ENCODE measurements at regions not wholly inside any gene's neighbourhood (a gene's known extent, or its start where the extent isn't known, plus 50 kb on each side); places are given as distances from the start of the nearest gene placed in this dataset.

GRCh38 chr4:138092060-138092459, 150.1 kb downstream of the SLC7A11 start:
- Histone ChIP-seq H3K4me3 (no peak overlapping the region), H3K9me3 (replicated peaks) (no peaks in the 10 kb centered on the region), H3K27ac (no peak overlapping the region), H3K4me1 (replicated peaks) (peaks cover 6% of the 10 kb centered on the region; the same call in 1 of the 2 replicates), H3K36me3 (no peaks in the 10 kb centered on the region), H3K27me3 (replicated peaks) (no peaks in the 10 kb centered on the region)
- no peak for DNase-seq (ENCODE audit: low read depth in 1 of 2, low spot score in 2 of 2)

- Histone ChIP-seq H3K4me3 (no peak overlapping the region), H3K27ac (no peak overlapping the region), H3K4me1 (replicated peaks) (peaks cover 6% of the 10 kb centered on the region; the same call in 1 of the 2 replicates), H3K9me3 (replicated peaks) (no peaks in the 10 kb centered on the region), H3K27me3 (replicated peaks) (no peaks in the 10 kb centered on the region), H3K36me3 (no peaks in the 10 kb centered on the region)
- DNase-seq (ENCODE audit: low read depth in 1 of 2, low spot score in 2 of 2), result no peak
These were observed 151.1 kb downstream of the SLC7A11 start for GRCh38 chr4:138090918-138091676.

GRCh38 chr4:138090150-138090917, 151.8 kb downstream of the SLC7A11 start:
- no peaks in the 10 kb centered on the region for H3K27me3 ChIP-seq (replicated peaks)
- H3K9me3 ChIP-seq (replicated peaks), result no peaks in the 10 kb centered on the region
- H3K4me1 ChIP-seq (replicated peaks), result peaks cover 6% of the 10 kb centered on the region; the same call in 1 of the 2 replicates
- H3K36me3 ChIP-seq, result no peaks in the 10 kb centered on the region
- peak; percentile 61 to 81 for DNase-seq (ENCODE audit: low read depth in 1 of 2, low spot score in 2 of 2)
- peak overlapping the region; percentile 10; the same call in 1 of the 2 replicates for H3K4me3 ChIP-seq
- no peak overlapping the region for H3K27ac ChIP-seq

GRCh38 chr4:138088449-138089208, 153.5 kb downstream of the SLC7A11 start:
- Histone ChIP-seq H3K27ac (no peak overlapping the region), H3K9me3 (replicated peaks) (no peaks in the 10 kb centered on the region), H3K27me3 (replicated peaks) (no peaks in the 10 kb centered on the region), H3K4me3 (no peak overlapping the region), H3K36me3 (no peaks in the 10 kb centered on the region), H3K4me1 (replicated peaks) (peaks cover 6% of the 10 kb centered on the region; the same call in 1 of the 2 replicates)
- no peak for DNase-seq (ENCODE audit: low read depth in 1 of 2, low spot score in 2 of 2)

- peaks cover 6% of the 10 kb centered on the region; the same call in 1 of the 2 replicates for H3K4me1 ChIP-seq (replicated peaks)
- DNase-seq (ENCODE audit: low read depth in 1 of 2, low spot score in 2 of 2), result no peak
- H3K27me3 ChIP-seq (replicated peaks), result no peaks in the 10 kb centered on the region
- no peak overlapping the region for H3K4me3 ChIP-seq
- H3K9me3 ChIP-seq (replicated peaks), result no peaks in the 10 kb centered on the region
- H3K27ac ChIP-seq, result no peak overlapping the region
- no peaks in the 10 kb centered on the region for H3K36me3 ChIP-seq
These were observed 155.0 kb downstream of the SLC7A11 start for GRCh38 chr4:138087066-138087719.

GRCh38 chr4:138086611-138087041, 155.5 kb downstream of the SLC7A11 start:
- H3K4me1 ChIP-seq (replicated peaks), result peaks cover 6% of the 10 kb centered on the region; the same call in 1 of the 2 replicates
- no peaks in the 10 kb centered on the region for H3K9me3 ChIP-seq (replicated peaks)
- no peak overlapping the region for H3K27ac ChIP-seq
- DNase-seq (ENCODE audit: low read depth in 1 of 2, low spot score in 2 of 2), result no peak
- no peaks in the 10 kb centered on the region for H3K27me3 ChIP-seq (replicated peaks)
- H3K36me3 ChIP-seq, result no peaks in the 10 kb centered on the region
- no peak overlapping the region for H3K4me3 ChIP-seq

- no peak for DNase-seq (ENCODE audit: low read depth in 1 of 2, low spot score in 2 of 2)
- Histone ChIP-seq H3K36me3 (no peaks in the 10 kb centered on the region), H3K9me3 (replicated peaks) (no peaks in the 10 kb centered on the region), H3K4me3 (no peak overlapping the region), H3K27ac (no peak overlapping the region), H3K27me3 (replicated peaks) (no peaks in the 10 kb centered on the region), H3K4me1 (replicated peaks) (peaks cover 6% of the 10 kb centered on the region; the same call in 1 of the 2 replicates)
These were observed 156.3 kb downstream of the SLC7A11 start for GRCh38 chr4:138085736-138086305.

GRCh38 chr4:138078751-138079520, 163.2 kb downstream of the SLC7A11 start:
- Histone ChIP-seq H3K36me3 (no peaks in the 10 kb centered on the region), H3K27me3 (replicated peaks) (no peaks in the 10 kb centered on the region), H3K4me3 (no peak overlapping the region), H3K27ac (no peak overlapping the region), H3K9me3 (replicated peaks) (no peaks in the 10 kb centered on the region), H3K4me1 (replicated peaks) (no peaks in the 10 kb centered on the region)
- no peak for DNase-seq (ENCODE audit: low read depth in 1 of 2, low spot score in 2 of 2)

GRCh38 chr4:138078253-138078652, 163.9 kb downstream of the SLC7A11 start:
- Histone ChIP-seq H3K4me1 (replicated peaks) (no peaks in the 10 kb centered on the region), H3K4me3 (no peak overlapping the region), H3K27me3 (replicated peaks) (no peaks in the 10 kb centered on the region), H3K27ac (no peak overlapping the region), H3K36me3 (no peaks in the 10 kb centered on the region), H3K9me3 (replicated peaks) (no peaks in the 10 kb centered on the region)
- DNase-seq (ENCODE audit: low read depth in 1 of 2, low spot score in 2 of 2), result no peak

- Histone ChIP-seq H3K4me1 (replicated peaks) (no peaks in the 10 kb centered on the region), H3K9me3 (replicated peaks) (no peaks in the 10 kb centered on the region), H3K27ac (no peak overlapping the region), H3K36me3 (no peaks in the 10 kb centered on the region), H3K27me3 (replicated peaks) (no peaks in the 10 kb centered on the region), H3K4me3 (no peak overlapping the region)
- DNase-seq (ENCODE audit: low read depth in 1 of 2, low spot score in 2 of 2), result no peak
These were observed 165.6 kb downstream of the SLC7A11 start for GRCh38 chr4:138076561-138076960.

GRCh38 chr4:138070816-138071215, 171.3 kb downstream of the SLC7A11 start:
- Histone ChIP-seq H3K4me3 (no peak overlapping the region), H3K27ac (no peak overlapping the region), H3K4me1 (replicated peaks) (no peaks in the 10 kb centered on the region), H3K9me3 (replicated peaks) (no peaks in the 10 kb centered on the region), H3K36me3 (no peaks in the 10 kb centered on the region), H3K27me3 (replicated peaks) (no peaks in the 10 kb centered on the region)
- DNase-seq (ENCODE audit: low read depth in 1 of 2, low spot score in 2 of 2), result no peak

GRCh38 chr4:138063581-138063980, 178.6 kb downstream of the SLC7A11 start:
- no peaks in the 10 kb centered on the region for H3K36me3 ChIP-seq
- no peaks in the 10 kb centered on the region for H3K9me3 ChIP-seq (replicated peaks)
- no peak for DNase-seq (ENCODE audit: low read depth in 1 of 2, low spot score in 2 of 2)
- H3K4me1 ChIP-seq (replicated peaks), result no peaks in the 10 kb centered on the region
- no peak overlapping the region for H3K4me3 ChIP-seq
- H3K27me3 ChIP-seq (replicated peaks), result no peaks in the 10 kb centered on the region
- no peak overlapping the region for H3K27ac ChIP-seq
